Hematopoietic multipotent progenitor cell treated with erythropoietin and hydrocortisone succinate and interleukin-3 and kit ligand, for 15 days (in vitro differentiated cells): ENCODE measurements at regions not wholly inside any gene's neighbourhood (a gene's known extent, or its start where the extent isn't known, plus 50 kb on each side); places are given as distances from the start of the nearest gene placed in this dataset.
"Not testable (repeated sequence)": the region's sequence is repeated elsewhere in the genome, so short reads cannot be mapped to it uniquely, and the experiment has no call there.

Source experiments
- DNase-seq: peaks from one replicate; pipeline ENCODE4 v3.0.0-alpha.2; 2015; ENCODE audit warnings: low spot score

- DNase-seq, result no peak
Observed at GRCh38 chr14:58730792-58731464, 93.2 kb downstream of the DACT1 start.

- no peak for DNase-seq
Observed at GRCh38 chr14:58731465-58732293, 93.9 kb downstream of the DACT1 start.

GRCh38 chr14:58732387-58732786, 94.6 kb downstream of the DACT1 start:
- no peak for DNase-seq

- DNase-seq, result no peak
Observed at GRCh38 chr14:58733451-58734208, 95.9 kb downstream of the DACT1 start.

- no peak for DNase-seq
Observed at GRCh38 chr14:58735596-58735995, 97.8 kb downstream of the DACT1 start.

- no peak for DNase-seq
Observed at GRCh38 chr14:58736606-58737005, 98.8 kb downstream of the DACT1 start.

- no peak for DNase-seq
Observed at GRCh38 chr14:58737511-58737910, 99.7 kb downstream of the DACT1 start.

GRCh38 chr14:58738189-58738836, 100.6 kb downstream of the DACT1 start:
- no peak for DNase-seq

- no peak for DNase-seq
Observed at GRCh38 chr14:58738876-58739275, 101.1 kb downstream of the DACT1 start.

GRCh38 chr14:58739674-58740073, 101.9 kb downstream of the DACT1 start:
- DNase-seq, result no peak

GRCh38 chr14:58740379-58740935, 102.7 kb downstream of the DACT1 start:
- DNase-seq, result no peak

GRCh38 chr14:58744801-58745394, 107.1 kb downstream of the DACT1 start:
- DNase-seq, result no peak

GRCh38 chr14:58746261-58746660, 108.5 kb downstream of the DACT1 start:
- DNase-seq, result no peak

- DNase-seq, result no peak
Observed at GRCh38 chr14:58746701-58747100, 108.9 kb downstream of the DACT1 start.

- DNase-seq, result no peak
Observed at GRCh38 chr14:58747181-58747580, 109.4 kb downstream of the DACT1 start.

- DNase-seq, result not testable (repeated sequence)
Observed at GRCh38 chr14:58748251-58748650, 110.5 kb downstream of the DACT1 start.

GRCh38 chr14:58749066-58749669, 111.4 kb downstream of the DACT1 start:
- DNase-seq, result peak; percentile 4

- DNase-seq, result no peak
Observed at GRCh38 chr14:58750321-58751269, 112.8 kb downstream of the DACT1 start.

- DNase-seq, result no peak
Observed at GRCh38 chr14:58751788-58752187, 114.0 kb downstream of the DACT1 start.

- no peak for DNase-seq
Observed at GRCh38 chr14:58752289-58752688, 114.5 kb downstream of the DACT1 start.
